K562 (cell line): ENCODE measurements at regions not wholly inside any gene's neighbourhood (a gene's known extent, or its start where the extent isn't known, plus 50 kb on each side); places are given as distances from the start of the nearest gene placed in this dataset.

Experiments used
- CEBPG ChIP-seq, 3 experiments: fragments of 200-800 bp in 1 of 3; sonication (Bioruptor generic) in 1 of 3; sonication (generic) in 1 of 3; formaldehyde crosslinking in 1 of 3; IDR thresholded peaks in 2 of 3; conservative IDR thresholded peaks in 1 of 3; 2 replicates each; pipeline versions ENCODE4 v1.6.1 to v1.8.0; 2016 to 2022; ENCODE audit warnings: missing compliant biosample characterization in 2 of 3, missing genetic modification characterization in 2 of 3, mild to moderate bottlenecking in 1 of 3, missing genetic modification reagents in 1 of 3
- CTCF ChIP-seq, 3 experiments: IDR thresholded peaks in 2 of 3; conservative IDR thresholded peaks in 1 of 3; 2 replicates each; pipeline ENCODE4 v1.5.1; 2011 to 2012; ENCODE audit warnings: low read length in 3 of 3, mild to moderate bottlenecking in 3 of 3, control low read depth in 2 of 3, improper control_type of control experiment in 1 of 3, inconsistent platforms in 1 of 3, low read depth in 1 of 3, mixed read lengths in 1 of 3, moderate library complexity in 1 of 3; ENCODE audit not compliant: insufficient read depth in 2 of 3
- E2F3 ChIP-seq: fragments of 250-450 bp; sonication (Bioruptor Pico); IDR thresholded peaks from 2 replicates; pipeline ENCODE4 v1.4.0; 2020; ENCODE audit warnings: mild to moderate bottlenecking
- ELF1 ChIP-seq: fragments of 200-800 bp; sonication (Bioruptor generic); IDR thresholded peaks from 2 replicates; pipeline ENCODE4 v1.6.1; 2016; ENCODE audit warnings: missing genetic modification characterization, missing compliant biosample characterization
- EP300 ChIP-seq: IDR thresholded peaks from 2 replicates; pipeline ENCODE4 v1.6.1; 2012; ENCODE audit warnings: low read length, improper control_type of control experiment
- HNRNPK ChIP-seq: fragments of 200-400 bp; formaldehyde crosslinking; IDR thresholded peaks from one replicate; pipeline ENCODE4 v1.6.1; 2018; ENCODE audit warnings: mild to moderate bottlenecking, low read depth, low read length; ENCODE audit not compliant: poor library complexity, severe bottlenecking
- IRF1 ChIP-seq: sonication (generic); formaldehyde crosslinking; IDR thresholded peaks from 2 replicates; pipeline ENCODE4 v1.8.0; 2022; ENCODE audit warnings: missing genetic modification reagents, mild to moderate bottlenecking, borderline replicate concordance
- MXI1 ChIP-seq: IDR thresholded peaks from 2 replicates; pipeline ENCODE4 v1.6.1; 2011; ENCODE audit warnings: low read depth, mild to moderate bottlenecking, improper control_type of control experiment, low read length
- NONO ChIP-seq, 2 experiments: fragments of 200-400 bp in 1 of 2; fragments of 450-650 bp in 1 of 2; formaldehyde crosslinking in 1 of 2; IDR thresholded peaks; 2 replicates each; pipeline ENCODE4 v1.6.1; 2017; ENCODE audit warnings: low read depth in 2 of 2, mild to moderate bottlenecking in 2 of 2, moderate library complexity in 2 of 2, low read length in 1 of 2
- SIX5 ChIP-seq, 2 experiments: IDR thresholded peaks; 2 replicates each; pipeline ENCODE4 v1.6.1; 2011; ENCODE audit warnings: low read length in 2 of 2, borderline replicate concordance in 1 of 2, low read depth in 1 of 2, mild to moderate bottlenecking in 1 of 2, moderate library complexity in 1 of 2; ENCODE audit not compliant: insufficient read depth in 1 of 2
- SMAD3 ChIP-seq: fragments of 450-650 bp; formaldehyde crosslinking; conservative IDR thresholded peaks from 2 replicates; pipeline ENCODE4 v1.4.0; 2020; ENCODE audit warnings: mild to moderate bottlenecking
- ZNF146 ChIP-seq: IDR thresholded peaks from one replicate; pipeline ENCODE4 v1.6.1; 2018; ENCODE audit warnings: missing compliant biosample characterization; ENCODE audit not compliant: unreplicated experiment

GRCh38 chr5:148735301-148735835 lies 81.0 kb upstream of the HTR4 start:
- TF ChIP-seq CTCF (IDR thresholded peaks at IDR 0.05 in 2 of 3, conservative IDR thresholded peaks at IDR 0.05 in 1 of 3; ENCODE audit: insufficient read depth in 2 of 3, low read depth in 1 of 3, low read length in 3 of 3) (no peak), CEBPG (CRISPR knock-in tag; IDR thresholded peaks at IDR 0.05) (no peak), CEBPG (tag; conservative IDR thresholded peaks at IDR 0.05 in 1 of 2, IDR thresholded peaks at IDR 0.05 in 1 of 2) (no peak), ELF1 (tag) (no peak), EP300 (no peak), ZNF146 (CRISPR knock-in tag) (no peak), E2F3 (no peak), SIX5 (IDR thresholded peaks at IDR 0.05; ENCODE audit: borderline replicate concordance in 1 of 2, insufficient read depth in 1 of 2, low read depth in 1 of 2, low read length in 2 of 2) (no peak), IRF1 (CRISPR knock-in tag) (no peak), NONO (IDR thresholded peaks at IDR 0.05; ENCODE audit: low read depth in 2 of 2, low read length in 1 of 2) (no peak), MXI1 (no peak), SMAD3 (CRISPR knock-in tag) (no peak), HNRNPK (no peak)
